CD14-positive monocyte (primary cell): ENCODE measurements at regions not wholly inside any gene's neighbourhood (a gene's known extent, or its start where the extent isn't known, plus 50 kb on each side); places are given as distances from the start of the nearest gene placed in this dataset.

Source experiments
- DNase-seq, 3 donors: peaks; one replicate each; pipeline ENCODE4 v3.0.0-alpha.2; 2011 to 2022
- H2AFZ ChIP-seq: 2 replicates; pipeline ENCODE4 v1.6.0; 2012; ENCODE audit warnings: mild to moderate bottlenecking, low read depth, low read length, inconsistent platforms; ENCODE audit not compliant: insufficient read depth, poor library complexity, severe bottlenecking
- H3K27ac ChIP-seq, 2 donors: 1 replicate in 1 of 2; 2 replicates in 1 of 2; pipeline ENCODE4 v1.5.1; 2012 to 2013; ENCODE audit warnings: low read length in 2 of 2, control low read depth in 1 of 2, inconsistent platforms in 1 of 2, low read depth in 1 of 2, mild to moderate bottlenecking in 1 of 2
- H3K27me3 ChIP-seq, 2 donors: one replicate each; pipeline versions ENCODE4 v1.6.0 to v1.6.1; 2011 to 2013; ENCODE audit warnings: low read length in 2 of 2; ENCODE audit not compliant: control insufficient read depth in 2 of 2, insufficient read depth in 2 of 2
- H3K36me3 ChIP-seq, 2 donors: replicated peaks in 1 of 2; 1 replicate in 1 of 2; 2 replicates in 1 of 2; pipeline versions ENCODE4 v1.5.1 to v1.6.1; 2012 to 2013; ENCODE audit warnings: low read length in 2 of 2, control low read depth in 1 of 2, inconsistent platforms in 1 of 2, mild to moderate bottlenecking in 1 of 2; ENCODE audit not compliant: insufficient read depth in 2 of 2, control insufficient read depth in 1 of 2
- H3K4me1 ChIP-seq, 2 donors: 1 replicate in 1 of 2; 2 replicates in 1 of 2; pipeline versions ENCODE4 v1.5.1 to v1.6.1; 2012 to 2013; ENCODE audit warnings: low read length in 2 of 2, control low read depth in 1 of 2, inconsistent platforms in 1 of 2, mild to moderate bottlenecking in 1 of 2, moderate library complexity in 1 of 2; ENCODE audit not compliant: insufficient read depth in 2 of 2, control insufficient read depth in 1 of 2
- H3K4me2 ChIP-seq: replicated peaks from 2 replicates; pipeline ENCODE3; 2012; ENCODE audit warnings: low read length, moderate library complexity, mild to moderate bottlenecking; ENCODE audit not compliant: poor library complexity, severe bottlenecking; ENCODE audit errors: extremely low read depth
- H3K4me3 ChIP-seq, 3 experiments: fragments of 200-600 bp in 1 of 3; sonication (generic) in 1 of 3; replicated peaks in 1 of 3; 1 replicate in 2 of 3; 2 replicates in 1 of 3; pipeline ENCODE4 v1.5.1; 2011 to 2013; ENCODE audit warnings: low read length in 3 of 3, mild to moderate bottlenecking in 3 of 3, control low read depth in 2 of 3, low read depth in 2 of 3, inconsistent platforms in 1 of 3, moderate library complexity in 1 of 3
- H3K79me2 ChIP-seq: 2 replicates; pipeline ENCODE4 v1.6.0; 2012; ENCODE audit warnings: mild to moderate bottlenecking, control low read depth, inconsistent platforms, low read length, moderate library complexity; ENCODE audit not compliant: insufficient read depth
- H3K9ac ChIP-seq: 2 replicates; pipeline ENCODE4 v1.6.0; 2017; ENCODE audit warnings: low read length, mild to moderate bottlenecking; ENCODE audit not compliant: insufficient read depth, poor library complexity, severe bottlenecking
- H3K9me3 ChIP-seq, 2 donors: replicated peaks in 1 of 2; 1 replicate in 1 of 2; 2 replicates in 1 of 2; pipeline versions ENCODE4 v1.5.1 to v1.6.1; 2012 to 2013; ENCODE audit warnings: low read length in 2 of 2, control low read depth in 1 of 2; ENCODE audit not compliant: control insufficient read depth in 1 of 2, insufficient read depth in 1 of 2
- H4K20me1 ChIP-seq: 2 replicates; pipeline ENCODE4 v1.6.0; 2012; ENCODE audit warnings: mild to moderate bottlenecking, low read length, control low read depth, moderate library complexity; ENCODE audit not compliant: insufficient read depth
- H3K27ac Mint-ChIP-seq, 7 donors: one replicate each; pipeline ENCODE4 v1.8.0; 2020; ENCODE audit warnings: mild to moderate bottlenecking in 7 of 7, mixed read lengths in 7 of 7, moderate library complexity in 6 of 7, inconsistent platforms in 2 of 7
- H3K27me3 Mint-ChIP-seq, 3 donors: one replicate each; pipeline ENCODE4 v1.8.0; 2021 to 2022; ENCODE audit warnings: low read depth in 3 of 3, mild to moderate bottlenecking in 3 of 3, mixed read lengths in 3 of 3, moderate library complexity in 3 of 3, inconsistent platforms in 1 of 3
- H3K36me3 Mint-ChIP-seq, 2 donors: one replicate each; pipeline ENCODE4 v1.8.0; 2020; ENCODE audit warnings: mixed read lengths in 2 of 2, inconsistent platforms in 1 of 2, mild to moderate bottlenecking in 1 of 2
- H3K4me1 Mint-ChIP-seq: one replicate; pipeline ENCODE4 v1.8.0; 2020; ENCODE audit warnings: mild to moderate bottlenecking, mixed read lengths
- H3K4me3 Mint-ChIP-seq, 2 donors: one replicate each; pipeline ENCODE4 v1.8.0; 2020; ENCODE audit warnings: mild to moderate bottlenecking in 2 of 2, mixed read lengths in 2 of 2, moderate library complexity in 1 of 2
- H3K9me3 Mint-ChIP-seq, 7 donors: one replicate each; pipeline ENCODE4 v1.8.0; 2020 to 2022; ENCODE audit warnings: mixed read lengths in 7 of 7, mild to moderate bottlenecking in 6 of 7, moderate library complexity in 6 of 7, inconsistent platforms in 2 of 7
- WGBS: methylation state at CpG from one replicate; pipeline ENCODE4 v1.1.5; 2013; ENCODE audit warnings: missing lambda C conversion rate; ENCODE audit not compliant: insufficient coverage; 5-methylcytosine and 5-hydroxymethylcytosine counted together
- intact Hi-C, 2 donors: fragments of 100-400 bp; cut with micrococcal nuclease; formaldehyde crosslinking; loops; one replicate each; pipeline versions ENCODE4 v1.15.0 to v1.15.1; 2023
- TF ChIP-seq, protein P1 (sequence below): fragments of 200-600 bp; IDR thresholded peaks from one replicate; pipeline ENCODE4 v1.8.0; 2022; ENCODE audit warnings: antibody characterized with exemption, mild to moderate bottlenecking

DNA sequence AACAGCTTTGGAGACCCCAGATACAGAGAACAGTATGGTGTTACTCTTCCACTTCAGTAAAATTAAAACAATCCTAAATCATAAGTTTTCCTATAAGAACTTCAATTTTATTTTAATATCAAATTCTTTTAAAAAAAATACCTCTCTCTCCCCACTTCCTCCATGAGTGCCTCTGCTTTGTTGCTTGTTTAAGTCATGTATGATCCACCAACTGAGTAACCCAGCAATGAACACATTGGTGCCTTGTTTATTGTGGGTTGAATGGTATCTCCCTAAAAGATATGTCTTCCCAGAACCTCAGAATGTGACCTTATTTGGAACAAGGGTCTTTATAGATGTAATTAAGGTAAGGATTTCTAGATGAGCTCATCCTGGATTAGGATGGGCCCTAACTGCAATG lies 143.5 kb upstream of the EGLN3 start:
- no peak overlapping the region for H3K4me3 ChIP-seq
- Mint-ChIP-seq H3K4me3 (no peak overlapping the region), H3K27ac (no peak overlapping the region), H3K27me3 (peaks cover 1 to 7% (median 5%) of the 10 kb centered on the region in 3 donors), H3K4me1 (no peaks in the 10 kb centered on the region), H3K36me3 (no peaks in the 10 kb centered on the region), H3K9me3 (no peaks in the 10 kb centered on the region)
- H3K79me2 ChIP-seq: no peaks in the 10 kb centered on the region
- H3K4me2 ChIP-seq: no peak overlapping the region
- intact Hi-C loops: no loop called here
- H3K9ac ChIP-seq: no peak overlapping the region
- H2AFZ ChIP-seq: no peak overlapping the region
- H3K27me3 ChIP-seq: no peaks in the 10 kb centered on the region
- no peaks in the 10 kb centered on the region for H3K9me3 ChIP-seq
- no peak overlapping the region for H3K27ac ChIP-seq
- no peaks in the 10 kb centered on the region for H4K20me1 ChIP-seq
- DNase-seq: no peak
- no peaks in the 10 kb centered on the region for H3K36me3 ChIP-seq
- TF ChIP-seq, protein P1, sequence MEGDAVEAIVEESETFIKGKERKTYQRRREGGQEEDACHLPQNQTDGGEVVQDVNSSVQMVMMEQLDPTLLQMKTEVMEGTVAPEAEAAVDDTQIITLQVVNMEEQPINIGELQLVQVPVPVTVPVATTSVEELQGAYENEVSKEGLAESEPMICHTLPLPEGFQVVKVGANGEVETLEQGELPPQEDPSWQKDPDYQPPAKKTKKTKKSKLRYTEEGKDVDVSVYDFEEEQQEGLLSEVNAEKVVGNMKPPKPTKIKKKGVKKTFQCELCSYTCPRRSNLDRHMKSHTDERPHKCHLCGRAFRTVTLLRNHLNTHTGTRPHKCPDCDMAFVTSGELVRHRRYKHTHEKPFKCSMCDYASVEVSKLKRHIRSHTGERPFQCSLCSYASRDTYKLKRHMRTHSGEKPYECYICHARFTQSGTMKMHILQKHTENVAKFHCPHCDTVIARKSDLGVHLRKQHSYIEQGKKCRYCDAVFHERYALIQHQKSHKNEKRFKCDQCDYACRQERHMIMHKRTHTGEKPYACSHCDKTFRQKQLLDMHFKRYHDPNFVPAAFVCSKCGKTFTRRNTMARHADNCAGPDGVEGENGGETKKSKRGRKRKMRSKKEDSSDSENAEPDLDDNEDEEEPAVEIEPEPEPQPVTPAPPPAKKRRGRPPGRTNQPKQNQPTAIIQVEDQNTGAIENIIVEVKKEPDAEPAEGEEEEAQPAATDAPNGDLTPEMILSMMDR: no peak
- no peaks in the 10 kb centered on the region for H3K4me1 ChIP-seq

DNA sequence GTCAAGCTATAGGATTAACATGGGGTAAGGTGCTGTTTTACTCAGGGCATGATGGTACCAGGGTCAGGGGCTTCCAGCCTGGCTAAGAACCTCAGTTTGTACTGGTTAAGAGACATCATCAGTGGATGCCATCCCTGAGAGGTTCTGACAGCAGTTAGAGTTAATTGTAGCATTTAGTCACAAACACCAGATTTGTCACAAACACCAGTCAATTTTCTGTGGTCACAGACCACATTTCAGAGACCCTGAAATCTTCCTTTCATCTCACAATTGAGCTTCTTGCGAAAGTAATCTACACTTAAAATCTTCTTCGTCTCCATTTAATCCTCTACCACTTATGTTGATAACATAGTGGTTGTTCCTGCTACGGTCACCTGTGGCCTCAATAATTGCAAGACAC lies 143.0 kb upstream of the EGLN3 start:
- H3K36me3 ChIP-seq: no peaks in the 10 kb centered on the region

More for the DNA sequence above, 143.0 kb upstream of the EGLN3 start:
- Mint-ChIP-seq H3K27me3 (peaks cover 1 to 5% (median 5%) of the 10 kb centered on the region in 3 donors), H3K9me3 (no peaks in the 10 kb centered on the region), H3K27ac (no peak overlapping the region), H3K4me3 (no peak overlapping the region), H3K36me3 (no peaks in the 10 kb centered on the region), H3K4me1 (no peaks in the 10 kb centered on the region)
- Histone ChIP-seq H3K9me3 (no peaks in the 10 kb centered on the region), H2AFZ (no peak overlapping the region), H3K4me2 (no peak overlapping the region), H3K9ac (no peak overlapping the region), H3K4me1 (no peaks in the 10 kb centered on the region), H3K79me2 (no peaks in the 10 kb centered on the region), H3K27ac (no peak overlapping the region), H3K27me3 (no peaks in the 10 kb centered on the region), H3K4me3 (no peak overlapping the region), H4K20me1 (no peaks in the 10 kb centered on the region)
- intact Hi-C loops: no loop called here
- TF ChIP-seq, protein P1: no peak
- no CpG with 5 or more reads among the region's 3 CpGs for whole genome bisulfite sequencing
- no peak for DNase-seq
